ENCODE measurements at regions not wholly inside any gene's neighbourhood (a gene's known extent, or its start where the extent isn't known, plus 50 kb on each side); places are given as distances from the start of the nearest gene placed in this dataset.

GRCh38 chr18:73479477-73479876 lies 611.7 kb upstream of the NETO1 start:
- no peak for DNase-seq (ENCODE audit: low spot score)
- no peak for TF ChIP-seq CTCF (conservative IDR thresholded peaks at IDR 0.05; ENCODE audit: low read depth)
- no peak overlapping the region for H3K27ac ChIP-seq
- ChIA-PET POLR2A (ENCODE audit: low non-redundant PET) (no interaction called here), CTCF (interaction anchor here (0.6 kb wide), 1 partner anchor 18 kb away, joined by 4 read pairs; no protein-coding TSS in a partner anchor)

GRCh38 chr18:73478191-73478590 lies 610.4 kb upstream of the NETO1 start:
- DNase-seq (ENCODE audit: low spot score) = no peak
- TF ChIP-seq CTCF (conservative IDR thresholded peaks at IDR 0.05; ENCODE audit: low read depth) = no peak
- ChIA-PET CTCF (interaction anchor here (0.7 kb wide), 1 partner anchor 318 kb away, joined by 5 read pairs; no protein-coding TSS in a partner anchor), POLR2A (ENCODE audit: low non-redundant PET) (no interaction called here)
- H3K27ac ChIP-seq = no peak overlapping the region

- POLR2A ChIA-PET (ENCODE audit: low non-redundant PET) = no interaction called here
- no peak for TF ChIP-seq CTCF (conservative IDR thresholded peaks at IDR 0.05; ENCODE audit: low read depth)
- CTCF ChIA-PET = no interaction called here
Measured at GRCh38 chr18:73476031-73476430, 608.2 kb upstream of the NETO1 start.

GRCh38 chr18:73462092-73462491 lies 594.3 kb upstream of the NETO1 start:
- TF ChIP-seq CTCF (conservative IDR thresholded peaks at IDR 0.05; ENCODE audit: low read depth) = no peak
- CTCF ChIA-PET = no interaction called here
- H3K27ac ChIP-seq = no peak overlapping the region
- POLR2A ChIA-PET (ENCODE audit: low non-redundant PET) = no interaction called here
- DNase-seq (ENCODE audit: low spot score) = no peak

More at GRCh38 chr18:73476031-73476430, 608.2 kb upstream of the NETO1 start:
- H3K27ac ChIP-seq = no peak overlapping the region
- no peak for DNase-seq (ENCODE audit: low spot score)

- H3K27ac ChIP-seq = no peak overlapping the region
- ChIA-PET POLR2A (ENCODE audit: low non-redundant PET) (no interaction called here), CTCF (no interaction called here)
- TF ChIP-seq CTCF (conservative IDR thresholded peaks at IDR 0.05; ENCODE audit: low read depth) = no peak
- no peak for DNase-seq (ENCODE audit: low spot score)
Measured at GRCh38 chr18:73461780-73462059, 593.9 kb upstream of the NETO1 start.

GRCh38 chr18:73461038-73461779 lies 593.4 kb upstream of the NETO1 start:
- ChIA-PET CTCF (no interaction called here), POLR2A (ENCODE audit: low non-redundant PET) (no interaction called here)
- no peak overlapping the region for H3K27ac ChIP-seq
- DNase-seq (ENCODE audit: low spot score) = no peak
- no peak for TF ChIP-seq CTCF (conservative IDR thresholded peaks at IDR 0.05; ENCODE audit: low read depth)

All from RWPE1 (cell line).